MM.1S (cell line): ENCODE measurements at regions not wholly inside any gene's neighbourhood (a gene's known extent, or its start where the extent isn't known, plus 50 kb on each side); places are given as distances from the start of the nearest gene placed in this dataset.

ENCODE experiments used
- CTCF ChIP-seq: fragments of 300-600 bp; sonication (generic); IDR thresholded peaks from 2 replicates; pipeline ENCODE4 v1.5.1; 2016; ENCODE audit warnings: antibody characterized with exemption, low read length, mixed read lengths
- EZH2 ChIP-seq: fragments of 300-600 bp; sonication (generic); optimal IDR thresholded peaks from 2 replicates; pipeline ENCODE3; 2017; ENCODE audit warnings: low read depth, mild to moderate bottlenecking, antibody characterized with exemption, low read length, mixed read lengths

DNA sequence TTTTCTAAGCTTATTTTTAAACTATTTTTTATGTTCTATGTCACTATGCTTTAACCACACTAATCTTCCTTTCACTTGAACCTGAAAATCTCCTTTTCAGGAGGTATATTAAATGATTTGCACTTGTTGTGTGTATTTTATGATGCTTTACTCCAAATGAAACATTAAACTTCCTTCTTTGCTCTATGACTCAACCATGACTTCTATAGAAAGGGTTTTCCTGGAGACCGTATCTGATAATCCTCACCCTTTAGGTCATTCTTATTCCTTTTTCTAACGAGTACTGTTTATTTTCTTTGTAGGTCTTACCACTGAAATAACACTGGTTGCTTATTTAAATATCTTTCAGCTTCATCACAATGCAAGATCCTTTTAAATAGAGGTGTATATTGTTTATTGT lies 1163.2 kb downstream of the PCDH18 start:
- no peak for TF ChIP-seq CTCF
- no peak for TF ChIP-seq EZH2
